Left lung (tissue), 4 donors: ENCODE measurements at regions not wholly inside any gene's neighbourhood (a gene's known extent, or its start where the extent isn't known, plus 50 kb on each side); places are given as distances from the start of the nearest gene placed in this dataset.

Experiments
- ATAC-seq: fragments of 200-7000 bp; cut with Tn5 transposase; one replicate; pipeline ENCODE4 v1.9.1; 2020; ENCODE audit warnings: moderate library complexity
- DNase-seq, 4 donors: peaks; one replicate each; pipeline ENCODE4 v3.0.0-alpha.2; 2013 to 2020
- H3K27ac ChIP-seq, 2 donors: fragments of 200-600 bp; sonication (generic) in 1 of 2; one replicate each; pipeline versions ENCODE4 v1.5.0 to v1.8.0; 2020 to 2021
- H3K27me3 ChIP-seq, 2 donors: fragments of 200-600 bp; sonication (generic) in 1 of 2; one replicate each; pipeline versions ENCODE4 v1.5.0 to v1.8.0; 2020 to 2021
- H3K36me3 ChIP-seq, 2 donors: fragments of 200-600 bp; sonication (generic) in 1 of 2; one replicate each; pipeline versions ENCODE4 v1.5.0 to v1.8.0; 2020 to 2021
- H3K4me1 ChIP-seq, 2 donors: fragments of 200-600 bp; one replicate each; pipeline ENCODE4 v1.8.0; 2021
- H3K4me3 ChIP-seq, 2 donors: fragments of 200-600 bp; sonication (generic) in 1 of 2; one replicate each; pipeline versions ENCODE4 v1.5.0 to v1.8.0; 2020 to 2021; ENCODE audit warnings: mild to moderate bottlenecking in 1 of 2
- H3K9me3 ChIP-seq, 2 donors: fragments of 200-600 bp; sonication (generic) in 1 of 2; one replicate each; pipeline versions ENCODE4 v1.5.0 to v1.8.0; 2020 to 2021
- CTCF ChIP-seq, 2 donors: fragments of 200-600 bp; sonication (generic) in 1 of 2; IDR thresholded peaks; one replicate each; pipeline versions ENCODE4 v1.5.0 to v1.8.0; 2021; ENCODE audit warnings: antibody characterized with exemption in 2 of 2
- intact Hi-C, 2 donors: fragments of 100-400 bp; cut with DNase I; formaldehyde crosslinking; loops; one replicate each; pipeline versions ENCODE4 v1.11.2 to v1.14.2; 2022
- donor health status: DM: no; HTN: yes; CAD: no.
- donor health status: DM: no; HTN: no; CAD: no.

DNA sequence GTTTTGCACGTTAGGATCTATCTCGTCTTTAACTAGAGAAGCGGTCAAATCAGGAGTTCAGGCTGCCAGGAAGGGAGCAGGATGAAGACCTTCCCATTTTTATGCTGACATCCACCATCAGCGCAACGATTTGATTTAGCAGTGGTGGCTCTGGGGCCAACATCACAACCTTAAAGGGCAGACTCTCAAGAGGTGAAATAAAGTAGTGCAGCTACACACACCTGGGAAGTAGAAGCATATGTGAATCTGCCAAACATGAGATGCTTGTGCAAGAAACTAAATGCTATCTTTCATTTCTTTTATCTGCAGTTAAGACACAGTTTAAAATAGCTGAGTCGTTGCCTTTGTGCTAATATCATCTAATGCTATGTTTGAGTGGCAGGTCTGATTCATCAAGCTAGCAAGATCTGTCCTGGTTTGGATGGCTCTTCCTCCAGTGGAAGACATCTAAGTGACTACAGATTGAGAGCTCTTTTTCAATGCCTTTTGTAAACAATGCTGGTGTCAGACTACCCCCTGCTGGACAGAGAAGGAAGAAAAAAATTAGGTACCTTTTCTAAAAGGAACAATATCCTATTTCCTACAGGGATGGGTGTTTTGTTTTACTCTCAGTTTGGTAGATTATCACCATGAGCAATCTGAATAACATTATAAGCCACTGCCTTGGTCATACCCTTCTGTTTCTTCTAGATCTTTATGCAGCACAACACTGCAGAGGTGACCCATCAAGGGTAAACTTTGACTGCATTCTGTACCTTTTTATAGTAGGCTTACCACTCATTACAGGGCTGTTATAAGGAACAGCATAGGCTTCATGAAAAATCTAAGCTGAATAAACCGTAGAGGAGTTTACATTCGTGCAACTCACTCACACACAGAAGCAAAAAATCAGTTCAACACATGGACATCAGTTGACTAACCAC is 171.6 kb upstream of the FBXL4 start:
- ATAC-seq (peak; percentile 76), DNase-seq (peak in 2 of 4 donors; percentile 18 to 47)
- Histone ChIP-seq H3K27ac (no peak overlapping the region), H3K36me3 (no peaks in the 10 kb centered on the region), H3K27me3 (peaks cover 0 to 21% of the 10 kb centered on the region in 2 donors), H3K4me3 (no peak overlapping the region), H3K4me1 (no peaks in the 10 kb centered on the region), H3K9me3 (no peaks in the 10 kb centered on the region)
- peak; percentile 55 to 56 for TF ChIP-seq CTCF (IDR thresholded peaks at IDR 0.05)
- intact Hi-C loops: no loop called here

GRCh38 chr6:99114769-99115406 is 167.1 kb upstream of the FBXL4 start:
- H3K27ac ChIP-seq: no peak overlapping the region
- DNase-seq (no peak), ATAC-seq (no peak)
- TF ChIP-seq CTCF (IDR thresholded peaks at IDR 0.05): no peak
- H3K4me3 ChIP-seq: no peak overlapping the region
- H3K27me3 ChIP-seq: peaks cover 0 to 46% of the 10 kb centered on the region in 2 donors
- no peaks in the 10 kb centered on the region for H3K36me3 ChIP-seq
- H3K9me3 ChIP-seq: no peaks in the 10 kb centered on the region
- no peaks in the 10 kb centered on the region for H3K4me1 ChIP-seq
- intact Hi-C loops: no loop called here

GRCh38 chr6:99111590-99111989 is 163.8 kb upstream of the FBXL4 start:
- intact Hi-C loops: no loop called here
- TF ChIP-seq CTCF (IDR thresholded peaks at IDR 0.05): no peak
- DNase-seq: no peak

GRCh38 chr6:99110029-99110428 is 162.3 kb upstream of the FBXL4 start:
- DNase-seq: no peak
- Histone ChIP-seq H3K36me3 (no peaks in the 10 kb centered on the region), H3K4me1 (no peaks in the 10 kb centered on the region), H3K27ac (no peak overlapping the region), H3K27me3 (peaks cover 0 to 25% of the 10 kb centered on the region in 2 donors), H3K4me3 (no peak overlapping the region), H3K9me3 (no peaks in the 10 kb centered on the region)
- no peak for TF ChIP-seq CTCF (IDR thresholded peaks at IDR 0.05)
- intact Hi-C loops: no loop called here
- ATAC-seq: no peak

More at GRCh38 chr6:99111590-99111989, 163.8 kb upstream of the FBXL4 start:
- H3K9me3 ChIP-seq: no peaks in the 10 kb centered on the region
- no peaks in the 10 kb centered on the region for H3K36me3 ChIP-seq
- H3K27me3 ChIP-seq: peaks cover 0 to 32% of the 10 kb centered on the region in 2 donors
- no peak overlapping the region for H3K4me3 ChIP-seq
- no peak overlapping the region for H3K27ac ChIP-seq
- no peaks in the 10 kb centered on the region for H3K4me1 ChIP-seq
- ATAC-seq: no peak

DNA sequence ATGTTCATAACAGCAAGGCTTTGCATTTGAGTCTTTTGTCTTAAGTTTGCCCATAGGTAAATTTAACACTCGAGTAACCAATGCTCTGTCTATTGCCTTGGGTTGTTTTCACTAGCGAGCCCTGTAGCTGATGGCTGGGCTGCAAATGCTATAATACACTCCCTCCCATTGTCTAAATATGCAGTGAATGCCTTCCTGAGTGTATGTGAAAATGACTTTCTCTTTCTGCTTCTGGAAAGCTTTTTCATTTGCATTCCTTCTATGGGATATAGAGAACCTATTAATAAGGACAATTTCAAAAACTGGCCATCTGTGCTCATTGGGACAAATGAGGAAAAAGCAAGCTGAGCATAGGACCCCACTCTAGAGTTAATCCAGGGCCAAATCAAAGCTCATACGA is 156.5 kb upstream of the FBXL4 start:
- H3K4me3 ChIP-seq: no peak overlapping the region
- no peaks in the 10 kb centered on the region for H3K27me3 ChIP-seq
- no peak overlapping the region for H3K27ac ChIP-seq
- no peak for TF ChIP-seq CTCF (IDR thresholded peaks at IDR 0.05)
- H3K9me3 ChIP-seq: no peaks in the 10 kb centered on the region
- DNase-seq (no peak), ATAC-seq (no peak)
- no peaks in the 10 kb centered on the region for H3K36me3 ChIP-seq
- intact Hi-C loops: no loop called here
- no peaks in the 10 kb centered on the region for H3K4me1 ChIP-seq
